Spleen (tissue), 7 donors: ENCODE measurements at regions not wholly inside any gene's neighbourhood (a gene's known extent, or its start where the extent isn't known, plus 50 kb on each side); places are given as distances from the start of the nearest gene placed in this dataset.

Source experiments
- CTCF ChIP-seq, 11 experiments: fragments of 200-600 bp in 7 of 11; fragments of 450-650 bp in 4 of 11; sonication (generic) in 4 of 11; IDR thresholded peaks in 8 of 11; conservative IDR thresholded peaks in 3 of 11; 1 replicate in 7 of 11; 2 replicates in 4 of 11; pipeline versions ENCODE4 v1.4.0 to v1.8.0; 2016 to 2021; ENCODE audit warnings: antibody characterized with exemption in 11 of 11, inconsistent platforms in 4 of 11, mild to moderate bottlenecking in 1 of 11
- POLR2A ChIP-seq, 3 donors: fragments of 450-650 bp; IDR thresholded peaks; one replicate each; pipeline ENCODE4 v1.5.1; 2017; ENCODE audit warnings: antibody characterized with exemption in 3 of 3, mild to moderate bottlenecking in 1 of 3
- POLR2AphosphoS5 ChIP-seq, 3 donors: sonication (generic); formaldehyde crosslinking; IDR thresholded peaks; one replicate each; pipeline ENCODE4 v1.5.1; 2017; ENCODE audit warnings: antibody characterized with exemption in 3 of 3
- donor health status: DM: no; HTN: no; CAD: no; lungs with moderate emphysema.
- donor health status: DM: no; HTN: no; CAD: no.
- donor health status: DM: no; HTN: no; CAD: no.

DNA sequence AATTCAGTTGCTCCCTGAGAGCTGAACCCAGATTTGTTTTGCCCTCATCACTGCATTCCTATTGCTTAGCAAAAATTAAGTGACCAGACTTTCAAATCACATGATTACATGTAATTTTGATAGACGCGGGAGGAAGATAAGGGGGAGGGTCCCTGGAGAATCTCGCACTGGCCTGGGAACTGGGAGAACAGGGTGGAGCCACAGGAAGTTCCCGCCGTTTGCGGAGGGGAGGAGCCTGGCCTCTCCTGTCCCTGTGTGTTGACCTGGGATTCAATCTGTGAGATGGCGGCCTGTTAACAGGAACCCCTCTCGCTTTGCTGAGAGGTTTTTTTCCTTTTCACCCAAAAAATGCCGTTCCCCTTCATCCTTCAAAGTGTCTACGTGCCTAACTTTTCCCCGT is 142.9 kb upstream of the OR13F1 start:
- TF ChIP-seq CTCF (IDR thresholded peaks at IDR 0.05 in 8 of 11, conservative IDR thresholded peaks at IDR 0.05 in 3 of 11) = no peak
- no peak for TF ChIP-seq POLR2A (IDR thresholded peaks at IDR 0.05)
- TF ChIP-seq POLR2AphosphoS5 (IDR thresholded peaks at IDR 0.05) = no peak
